ENCODE measurements at regions not wholly inside any gene's neighbourhood (a gene's known extent, or its start where the extent isn't known, plus 50 kb on each side); places are given as distances from the start of the nearest gene placed in this dataset.

DNA sequence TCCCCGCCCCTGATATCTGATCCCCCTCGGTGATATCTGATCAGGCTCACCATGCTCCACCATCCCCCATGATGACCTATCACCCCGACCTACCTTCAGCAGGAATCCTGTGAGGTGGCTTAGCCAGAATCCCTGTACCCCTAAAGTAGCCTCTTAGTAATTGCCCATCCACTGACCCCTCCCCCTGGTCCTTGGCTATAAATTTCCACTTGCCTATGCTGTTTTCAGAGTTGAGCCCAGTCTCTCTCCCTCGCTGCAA lies 177.5 kb upstream of the GGTLC1 start:
- no peak for DNase-seq

DNA sequence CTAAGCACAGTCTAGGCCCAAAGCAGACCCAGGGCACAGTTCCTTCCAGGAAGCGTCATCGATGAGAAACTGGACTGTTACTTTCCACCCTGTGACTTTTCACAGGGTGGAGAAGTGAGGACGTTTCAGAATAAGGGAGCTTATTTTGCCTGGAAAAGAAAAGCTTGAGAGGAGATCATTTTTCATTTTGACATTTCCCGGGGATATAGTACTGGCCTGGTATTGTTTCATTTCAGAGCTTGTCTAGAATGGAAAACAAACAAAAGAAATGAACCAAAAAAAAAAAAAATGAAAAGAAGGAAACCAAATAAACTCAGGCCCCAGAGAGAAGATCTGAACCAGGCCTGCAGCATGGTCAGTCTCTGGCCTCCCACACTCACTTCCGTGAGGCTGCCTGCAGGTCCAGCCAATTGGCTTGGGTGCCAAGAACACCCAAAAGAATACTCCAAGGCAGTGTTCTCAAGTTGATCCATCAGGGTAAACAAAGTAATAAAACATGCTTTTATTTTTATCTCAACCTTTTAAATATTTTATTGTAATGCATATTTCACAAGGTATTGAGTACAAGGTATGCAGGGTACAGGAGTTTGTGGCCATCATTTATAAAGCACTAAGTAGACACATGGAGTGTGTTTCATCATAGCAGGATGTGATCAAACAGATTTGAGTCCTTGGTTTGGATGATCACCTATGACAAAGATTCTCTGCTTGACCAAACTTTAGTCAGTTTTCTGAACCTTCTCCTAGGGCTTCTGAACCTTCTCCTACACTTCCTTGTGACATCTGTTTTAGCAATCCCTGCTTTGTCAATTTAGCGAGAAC lies 176.9 kb upstream of the GGTLC1 start:
- no peak for DNase-seq

DNA sequence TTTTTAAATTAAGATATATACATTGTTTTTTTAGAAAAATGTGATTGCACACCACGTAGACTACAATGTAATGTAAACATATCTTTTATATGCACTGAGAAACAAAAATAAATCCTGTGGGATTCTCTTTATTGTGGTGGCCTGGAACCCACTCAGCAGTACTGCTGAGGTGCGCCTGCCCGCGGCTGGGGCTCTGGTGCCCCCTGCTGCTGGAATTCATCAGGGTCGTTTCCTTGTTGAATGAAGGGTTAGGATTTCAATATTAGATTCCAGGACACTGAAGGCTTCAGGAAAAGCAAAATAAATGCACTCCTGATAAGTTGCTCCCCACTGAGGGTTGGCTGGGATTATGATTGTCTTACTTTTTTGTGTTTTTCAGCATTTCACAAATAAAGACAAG lies 175.8 kb upstream of the GGTLC1 start:
- DNase-seq = peak; percentile 14

DNA sequence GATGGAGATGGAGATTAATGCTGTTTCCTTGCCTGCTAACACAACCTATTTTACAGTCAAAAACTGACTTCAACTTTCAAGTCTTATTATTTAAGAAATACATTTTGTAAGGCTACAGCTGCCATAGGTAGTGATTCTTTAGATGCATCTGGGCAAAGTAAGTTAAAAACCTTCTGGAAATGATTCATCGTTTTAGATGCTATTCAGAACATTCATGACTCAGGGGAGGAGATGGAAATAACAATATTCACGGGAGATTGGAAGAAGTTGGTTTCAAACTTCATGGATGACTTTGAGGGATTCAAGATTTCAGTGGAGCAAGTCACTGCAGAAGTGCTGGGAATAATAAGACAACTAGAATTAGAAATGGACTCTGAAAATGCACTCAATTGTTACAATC lies 174.9 kb upstream of the GGTLC1 start:
- DNase-seq = no peak

DNA sequence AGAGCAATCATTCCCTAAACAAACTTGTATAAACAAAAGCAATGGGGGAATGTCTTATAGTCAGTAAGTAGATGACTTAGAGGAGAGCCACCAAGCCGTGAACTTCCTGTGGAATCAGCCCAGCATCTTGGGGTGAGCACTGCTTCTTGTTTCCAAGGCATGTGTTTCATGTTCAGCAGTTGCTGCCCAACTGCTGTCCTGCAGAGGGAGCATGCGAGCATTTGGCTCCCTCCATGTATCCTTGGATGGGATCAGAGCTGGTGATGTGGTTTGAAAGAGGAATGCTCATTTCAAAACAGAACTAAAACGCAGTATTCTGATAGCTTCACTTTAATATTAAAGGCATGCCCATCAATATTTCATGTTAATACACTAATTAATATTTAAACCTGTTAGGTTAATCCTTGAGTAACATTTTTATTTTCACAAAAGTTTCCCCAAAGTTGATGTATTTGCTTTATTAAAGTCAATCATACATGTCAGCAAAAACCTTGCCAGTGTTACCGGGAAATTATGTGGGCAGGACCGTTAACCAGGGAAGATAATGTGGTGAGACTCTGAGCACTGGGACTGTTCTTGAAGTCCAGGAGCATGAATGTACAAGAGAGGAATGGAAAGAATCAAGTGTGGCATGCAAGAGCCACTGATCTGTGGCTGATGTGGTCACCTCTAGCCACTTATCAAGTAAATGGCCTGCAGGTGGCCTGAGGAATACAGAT lies 172.1 kb upstream of the GGTLC1 start:
- DNase-seq = no peak

DNA sequence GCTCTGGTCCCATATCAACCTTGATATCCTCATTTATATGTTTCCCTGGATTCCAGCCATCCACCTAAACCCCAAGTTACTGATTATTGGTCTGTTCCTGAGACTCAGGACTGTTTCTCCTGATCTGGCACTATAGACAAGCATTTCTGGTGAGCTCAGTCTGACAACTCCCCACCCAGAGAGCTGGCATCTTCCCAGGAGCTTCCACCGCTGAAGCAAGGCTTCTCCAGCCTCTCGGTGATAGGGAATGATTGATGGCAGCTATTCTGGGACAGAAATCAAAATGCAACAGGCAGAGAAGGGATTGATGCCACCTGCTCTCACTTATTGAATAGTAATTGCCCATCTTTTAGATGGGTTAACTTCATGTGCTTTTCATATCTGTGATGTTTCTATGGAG lies 169.7 kb upstream of the GGTLC1 start:
- no peak for DNase-seq

DNA sequence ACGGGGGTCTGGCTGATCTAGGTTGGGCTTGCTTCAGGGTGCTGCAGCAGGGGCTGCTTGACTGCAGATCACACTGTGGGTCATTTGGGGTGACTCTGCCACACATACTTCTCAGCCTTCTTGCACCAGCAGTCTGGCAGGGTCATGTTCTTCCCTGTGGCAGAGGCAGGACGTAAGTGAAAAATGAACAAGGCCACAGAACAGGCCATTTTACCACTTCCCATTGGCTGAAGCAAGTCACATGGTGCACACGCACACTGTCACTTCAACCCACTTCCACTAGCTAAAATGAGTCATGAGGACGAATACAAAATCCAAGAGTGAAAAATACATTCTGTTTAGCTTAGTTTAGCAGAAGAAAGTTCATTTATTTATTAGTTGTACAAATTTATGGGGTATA lies 168.6 kb upstream of the GGTLC1 start:
- no peak for DNase-seq

DNA sequence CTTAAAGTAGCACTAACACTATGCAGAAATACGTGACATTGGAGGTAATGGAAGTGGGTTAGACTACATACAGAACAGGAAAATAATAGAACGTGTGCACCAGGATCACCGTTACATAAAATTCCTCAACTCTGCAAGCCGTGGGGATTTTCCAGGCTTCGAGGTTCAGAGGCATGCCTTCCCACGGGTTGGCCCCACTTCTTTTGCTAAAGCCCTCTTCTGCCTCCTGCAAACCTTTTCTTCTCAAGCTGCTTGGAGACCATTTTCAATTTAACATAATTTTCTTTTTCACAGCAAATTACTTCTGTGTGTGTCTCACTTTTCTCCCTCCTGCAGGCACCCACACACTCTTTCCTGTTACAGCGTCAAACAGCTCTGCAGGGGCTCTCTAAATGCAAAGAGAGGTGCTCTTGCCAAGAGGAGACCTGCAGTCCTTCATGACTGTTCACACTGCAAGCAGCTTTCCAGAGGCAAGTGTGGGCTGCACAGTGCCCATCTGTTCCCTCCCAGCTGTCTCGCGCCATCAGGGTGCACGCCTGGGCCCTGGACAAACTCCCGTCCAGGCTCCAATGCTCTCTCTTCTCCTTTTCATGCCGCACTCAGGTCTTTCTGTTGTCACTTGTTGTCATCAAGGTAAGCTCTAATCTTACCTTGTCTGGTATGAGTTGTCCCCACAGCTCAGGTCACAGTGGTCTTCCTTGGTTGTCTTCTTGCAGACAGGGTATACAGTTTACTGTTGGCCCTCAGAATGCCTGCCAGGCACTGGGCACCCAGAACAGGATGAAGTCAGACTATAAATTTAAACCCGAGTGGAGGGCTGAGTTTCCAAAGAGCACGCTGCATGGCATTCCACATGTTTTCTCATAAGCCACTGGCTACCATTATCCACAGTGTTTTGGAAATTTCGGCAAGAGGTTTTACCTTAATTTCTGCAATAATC lies 164.8 kb upstream of the GGTLC1 start:
- DNase-seq = no peak

DNA sequence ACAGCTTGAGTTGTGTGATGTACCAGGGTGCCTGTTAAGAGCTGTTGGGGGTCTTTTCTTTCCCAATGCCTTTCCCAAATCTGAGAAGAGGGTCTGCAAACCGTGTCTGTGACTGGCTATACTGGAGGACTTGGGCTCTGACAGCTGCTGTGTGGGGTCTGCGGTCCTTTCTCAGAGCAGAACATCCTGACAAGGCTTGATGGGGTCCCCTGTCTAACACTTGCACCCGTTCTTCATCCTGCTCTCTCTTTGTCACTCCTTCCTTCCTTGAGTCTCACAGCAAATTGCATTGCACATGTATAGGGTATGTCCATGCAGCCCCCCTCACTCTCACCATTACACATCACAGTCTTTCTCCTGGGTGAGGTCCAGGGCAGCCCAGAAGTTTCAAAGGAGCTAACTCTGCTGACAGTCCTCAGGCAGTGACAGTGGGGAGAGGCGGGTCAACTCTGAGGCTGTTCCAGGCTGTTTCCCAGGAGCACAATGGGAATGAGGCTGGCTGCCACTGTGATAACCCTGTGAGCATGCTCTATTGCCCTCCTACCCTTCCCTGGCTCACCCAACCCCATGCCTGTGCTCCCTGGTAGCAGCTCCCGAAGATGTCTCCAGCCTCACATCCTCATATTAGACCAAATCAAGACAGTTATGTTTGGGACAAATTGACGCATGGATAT lies 163.2 kb upstream of the GGTLC1 start:
- no peak for DNase-seq

DNA sequence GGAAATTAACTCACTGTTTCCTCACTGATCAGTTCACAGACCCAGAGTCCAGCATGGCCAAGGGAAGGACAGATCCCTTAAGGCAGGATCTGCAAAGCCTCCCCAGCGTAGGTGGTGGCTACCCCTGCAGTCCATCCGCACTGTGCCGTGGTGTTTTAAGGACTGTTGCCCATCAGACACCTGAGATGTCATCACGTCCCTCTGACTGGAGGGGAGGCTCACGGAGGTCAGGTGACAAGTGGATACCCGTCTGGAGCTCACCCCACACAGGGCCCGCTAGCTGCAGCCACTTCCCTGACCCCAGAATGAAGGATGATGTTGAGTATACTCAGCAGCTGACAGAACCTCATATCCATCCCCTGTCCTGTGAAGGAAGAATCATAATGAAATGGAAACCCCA lies 161.8 kb upstream of the GGTLC1 start:
- no peak for DNase-seq

DNA sequence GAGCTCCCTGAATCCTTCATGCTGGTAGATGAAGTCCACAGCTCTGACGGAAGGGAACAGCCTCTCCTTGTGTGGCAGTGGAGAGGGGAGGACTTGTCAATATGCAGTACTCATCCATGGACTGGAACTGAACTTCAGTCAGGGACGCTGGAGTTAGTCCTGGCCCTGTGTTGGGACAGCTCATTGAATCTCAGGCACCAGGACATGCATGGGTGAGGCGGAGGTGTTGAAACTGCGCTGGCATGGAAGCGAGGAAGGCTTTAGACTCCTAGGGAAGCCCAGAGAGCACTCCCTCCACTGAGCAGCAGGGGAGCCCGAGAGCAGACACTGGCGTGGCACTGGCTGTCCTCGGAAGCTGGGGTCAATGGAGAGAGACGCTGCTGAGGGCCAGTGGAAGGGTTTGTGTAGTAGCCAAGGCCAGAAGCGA lies 161.3 kb upstream of the GGTLC1 start:
- no peak for DNase-seq

DNA sequence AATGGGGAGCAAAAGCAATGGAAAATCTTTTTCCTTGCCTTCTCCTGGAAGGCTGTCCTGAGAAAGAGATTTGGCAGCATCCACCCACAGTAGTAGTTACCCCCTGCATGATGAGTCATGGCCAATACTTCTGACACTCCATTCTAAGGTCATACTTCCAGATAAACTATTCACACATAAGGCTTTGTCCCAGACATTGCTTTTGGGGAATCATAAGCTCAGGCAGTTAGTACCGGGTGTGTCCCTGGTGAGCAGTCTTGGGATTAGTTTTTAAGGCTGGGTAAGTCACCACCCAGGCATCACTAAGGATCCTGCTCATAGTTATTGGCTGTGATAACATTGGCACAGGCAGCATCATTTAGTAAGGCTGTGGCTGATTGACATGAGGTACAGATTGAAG lies 160.6 kb upstream of the GGTLC1 start:
- DNase-seq = no peak

DNA sequence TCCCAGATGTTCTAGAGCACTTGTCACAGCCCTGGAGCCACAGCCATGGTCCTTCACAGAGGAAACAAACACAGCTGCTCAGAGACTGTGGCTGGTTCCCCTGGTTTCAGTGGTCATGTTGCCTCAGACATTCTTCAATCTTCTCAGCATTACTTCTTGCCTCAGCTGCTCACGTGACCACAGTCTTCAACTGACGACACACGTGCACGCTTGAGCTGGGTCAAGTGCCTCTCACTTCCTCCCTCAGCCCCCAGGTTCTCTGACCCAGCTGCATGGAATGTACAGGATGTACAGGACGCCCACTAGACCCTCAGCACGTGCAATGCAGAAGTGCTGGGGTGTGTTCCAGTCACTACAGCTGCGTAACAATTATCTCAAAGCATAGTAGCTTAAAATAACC lies 159.8 kb upstream of the GGTLC1 start:
- DNase-seq = no peak

DNA sequence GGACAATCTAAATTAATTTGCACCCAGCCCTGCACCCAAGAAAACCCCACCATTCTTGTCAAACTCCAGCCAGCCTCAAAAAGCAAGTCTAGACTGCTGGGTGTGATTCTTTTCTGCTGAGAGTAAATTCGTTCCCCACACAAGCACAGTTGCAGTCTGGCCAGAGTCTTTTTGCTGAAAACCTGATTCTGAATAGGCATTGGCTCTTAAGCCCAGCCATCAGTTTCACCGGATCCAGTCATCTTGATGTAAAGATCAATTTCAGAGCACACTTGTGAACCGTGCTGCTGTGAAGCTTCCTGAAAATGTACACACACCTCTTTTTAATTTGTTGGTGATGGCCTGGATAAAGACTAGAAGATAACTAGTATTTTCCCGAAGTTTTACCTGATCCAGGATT lies 159.4 kb upstream of the GGTLC1 start:
- no peak for DNase-seq

DNA sequence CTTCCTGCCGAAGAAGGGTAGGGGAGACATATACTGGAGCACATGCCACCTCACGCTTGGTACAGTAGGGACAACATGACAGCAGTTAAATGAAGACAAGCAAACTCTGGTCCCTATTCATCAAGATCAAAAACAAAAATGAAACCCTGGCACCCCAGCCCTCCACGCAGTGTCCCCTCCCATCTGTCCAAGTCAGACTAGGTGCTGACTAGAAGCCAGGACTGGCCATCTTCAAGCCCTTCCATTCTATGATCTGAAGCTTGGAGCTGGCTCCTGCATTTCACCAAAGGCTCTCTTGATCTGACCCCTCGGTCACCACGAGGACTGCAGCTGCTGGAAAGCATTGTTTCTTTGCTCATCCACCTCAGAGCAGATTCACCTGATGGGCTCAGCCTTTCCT lies 158.9 kb upstream of the GGTLC1 start:
- no peak for DNase-seq

DNA sequence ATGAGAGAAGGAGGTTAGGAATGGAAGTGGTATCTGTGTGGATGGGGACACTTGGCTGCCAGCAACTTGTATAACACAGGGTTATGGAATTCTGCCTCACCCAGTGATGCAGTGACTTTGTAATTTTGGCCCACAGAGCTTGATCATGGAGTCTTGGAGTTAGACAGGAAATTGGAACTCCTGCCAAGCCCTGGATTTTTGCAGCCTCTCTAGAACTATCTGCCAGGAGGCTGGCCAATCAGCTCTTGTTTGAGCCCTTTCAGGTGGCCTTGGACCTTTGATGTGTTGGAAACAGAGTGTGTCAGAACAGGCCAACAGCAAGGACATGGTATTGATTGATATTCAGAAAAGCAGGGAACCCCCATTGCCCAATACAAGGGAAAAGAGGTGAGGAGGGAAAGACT lies 157.7 kb upstream of the GGTLC1 start:
- no peak for DNase-seq

DNA sequence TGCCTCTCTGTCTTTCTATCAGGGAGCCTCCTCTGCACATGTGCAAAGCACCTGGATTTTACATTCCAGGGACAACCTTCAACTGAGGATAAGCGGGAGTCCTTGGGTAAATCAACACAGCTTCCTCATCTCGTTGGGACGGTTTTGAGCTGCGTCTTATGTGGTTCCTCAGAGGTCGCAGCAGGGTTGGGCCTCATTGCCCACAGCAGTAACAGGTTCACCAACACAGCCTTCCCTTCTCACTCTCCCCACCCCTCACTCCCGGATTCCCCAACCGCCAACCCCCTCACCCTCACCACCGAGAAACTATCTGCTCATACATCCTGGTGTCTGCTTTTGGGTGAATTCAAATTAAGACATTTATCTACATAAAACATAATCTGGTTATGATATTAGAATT lies 155.8 kb upstream of the GGTLC1 start:
- no peak for DNase-seq

DNA sequence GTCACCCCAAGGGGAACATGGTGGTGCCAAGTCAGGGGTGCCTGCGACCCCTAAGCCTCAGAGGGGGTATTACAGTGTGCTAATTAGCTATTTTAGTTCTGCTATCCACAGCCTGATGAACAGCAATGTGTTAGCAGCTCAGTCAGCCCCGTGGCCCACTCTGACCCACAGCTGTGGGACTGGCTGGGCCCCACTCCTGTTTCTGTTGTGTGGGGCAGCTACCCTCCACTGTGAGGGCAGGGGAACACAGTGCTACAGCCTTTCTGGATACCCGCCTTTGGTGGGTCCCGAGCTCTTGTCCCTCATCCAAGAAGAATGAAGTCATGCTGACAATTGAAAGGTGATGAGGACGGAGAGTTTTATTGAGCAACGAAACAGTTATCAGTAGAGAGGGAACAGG lies 152.5 kb upstream of the GGTLC1 start:
- no peak for DNase-seq

DNA sequence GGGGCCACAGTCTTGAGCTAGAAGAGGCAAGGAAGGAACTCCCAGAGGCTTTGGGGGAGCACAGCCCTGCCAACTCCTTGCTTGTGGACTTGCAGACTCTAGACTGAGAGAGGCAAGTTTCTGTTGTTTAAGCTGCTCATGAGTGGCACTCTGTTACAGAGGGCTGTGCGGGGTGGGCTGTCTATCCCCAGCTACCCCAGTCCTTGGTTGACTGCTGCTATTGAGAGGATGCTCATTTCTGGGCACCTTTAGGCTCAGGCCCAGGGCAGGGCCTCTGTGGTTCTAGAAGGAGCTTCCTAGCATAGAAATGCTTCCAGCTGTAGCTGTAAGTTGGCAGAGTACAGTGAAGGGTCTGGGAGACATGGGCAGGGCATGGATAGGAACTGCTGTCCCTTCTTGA lies 151.3 kb upstream of the GGTLC1 start:
- no peak for DNase-seq

DNA sequence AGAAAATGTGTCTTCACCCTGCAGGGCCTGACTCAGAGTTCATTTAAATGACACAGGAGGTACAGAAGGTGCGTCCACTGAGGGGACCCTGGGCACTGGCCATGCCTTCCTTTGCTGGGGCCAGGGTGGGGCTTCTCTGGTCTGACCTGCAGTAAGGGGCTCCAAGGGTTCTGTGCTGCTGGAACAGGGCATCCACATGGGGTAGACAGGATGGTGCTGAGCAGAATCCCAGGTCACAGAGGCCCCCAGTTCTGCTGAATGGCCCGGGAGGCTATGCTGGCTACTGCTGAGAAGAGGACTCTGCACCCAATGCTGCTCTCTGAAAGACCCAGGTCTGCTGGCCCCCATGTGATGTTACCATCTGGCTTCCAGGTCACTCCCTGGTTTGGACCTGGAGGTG lies 150.4 kb upstream of the GGTLC1 start:
- no peak for DNase-seq

DNA sequence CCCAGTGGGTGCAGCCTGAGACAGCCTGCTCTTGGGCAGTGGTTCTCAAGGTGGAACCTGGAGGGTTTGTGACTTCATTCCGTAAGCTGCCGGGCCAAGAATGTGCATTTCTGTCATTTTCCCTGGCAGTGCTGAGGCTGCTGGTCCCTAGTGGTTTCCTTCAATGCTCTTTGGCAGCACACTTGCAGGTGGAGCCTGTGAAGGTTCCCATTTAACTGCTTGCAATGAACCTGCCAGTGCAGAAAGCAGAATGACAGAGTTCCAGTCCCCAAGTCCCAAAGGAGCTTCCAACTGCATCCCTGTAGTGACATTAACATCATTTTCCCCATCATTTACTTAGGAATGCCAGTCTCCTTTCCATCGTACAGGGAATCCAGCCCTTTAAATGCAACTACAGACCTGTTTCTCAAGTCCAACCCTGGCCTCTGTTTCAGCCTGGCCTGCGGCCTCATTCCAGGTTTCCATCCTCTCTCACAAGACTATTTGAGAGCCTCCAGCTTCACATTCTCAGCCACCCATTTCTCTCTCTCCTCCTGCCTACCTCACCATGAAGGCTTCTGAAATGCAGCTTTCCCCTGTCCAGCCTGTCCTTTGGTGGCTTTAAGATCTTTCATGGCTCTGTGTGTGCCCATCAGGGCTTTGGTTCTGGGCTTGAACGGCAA lies 149.7 kb upstream of the GGTLC1 start:
- no peak for DNase-seq

DNA sequence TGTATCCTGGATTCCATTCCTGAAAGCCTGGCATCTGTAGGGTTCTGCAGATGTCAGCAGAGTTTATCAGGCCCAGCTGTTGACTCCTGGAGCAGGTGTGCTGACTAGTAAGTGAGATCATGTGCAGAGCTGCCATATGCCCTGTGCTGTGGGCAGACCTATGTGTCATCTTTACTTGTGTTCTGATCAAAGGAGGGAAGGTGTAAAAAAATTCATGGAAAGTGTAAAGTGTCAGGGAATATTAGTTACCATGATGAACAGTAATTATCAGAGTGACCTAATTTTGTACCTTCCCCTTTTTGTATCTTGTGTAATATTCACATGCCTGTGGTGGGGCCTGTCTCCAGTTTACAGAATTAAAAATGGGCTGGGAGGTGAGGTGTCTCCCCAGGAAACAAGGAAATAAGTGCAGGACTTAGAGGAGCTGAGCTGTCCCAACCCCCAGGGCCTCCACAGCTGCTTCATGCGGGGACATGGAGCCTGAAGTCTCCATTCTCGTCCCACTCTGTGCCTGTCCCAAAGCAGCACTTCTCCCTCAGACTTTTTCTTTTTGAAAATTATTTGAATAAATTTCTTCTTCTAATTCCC lies 148.2 kb upstream of the GGTLC1 start:
- DNase-seq = no peak
